HepG2 (cell line): ENCODE measurements at regions not wholly inside any gene's neighbourhood (a gene's known extent, or its start where the extent isn't known, plus 50 kb on each side); places are given as distances from the start of the nearest gene placed in this dataset.

ENCODE experiments used
- AGO2 ChIP-seq: fragments of 200-400 bp; formaldehyde crosslinking; optimal IDR thresholded peaks from 2 replicates; pipeline ENCODE3; 2017; ENCODE audit warnings: mild to moderate bottlenecking, low read depth, low read length, moderate library complexity
- AKNA ChIP-seq: sonication (generic); formaldehyde crosslinking; IDR thresholded peaks from 2 replicates; pipeline ENCODE4 v1.4.0; 2020; ENCODE audit warnings: missing genetic modification reagents, borderline replicate concordance
- ARID2 ChIP-seq: sonication (generic); formaldehyde crosslinking; IDR thresholded peaks from 2 replicates; pipeline ENCODE4 v1.8.1; 2022; ENCODE audit warnings: mild to moderate bottlenecking, missing genetic modification reagents, borderline replicate concordance
- CEBPG ChIP-seq: IDR thresholded peaks from 2 replicates; pipeline ENCODE4 v1.6.1; 2016
- CSRNP2 ChIP-seq: sonication (generic); formaldehyde crosslinking; conservative IDR thresholded peaks from 2 replicates; pipeline ENCODE4 v1.8.0; 2022; ENCODE audit warnings: low read depth, missing genetic modification reagents
- DBP ChIP-seq: sonication (generic); formaldehyde crosslinking; IDR thresholded peaks from 2 replicates; pipeline ENCODE4 v1.4.0; 2020; ENCODE audit warnings: missing genetic modification reagents; ENCODE audit errors: not compliant biosample characterization
- GPN1 ChIP-seq: sonication (generic); formaldehyde crosslinking; IDR thresholded peaks from 2 replicates; pipeline ENCODE4 v1.5.1; 2020; ENCODE audit warnings: missing genetic modification reagents, borderline replicate concordance
- HNRNPLL ChIP-seq: fragments of 200-400 bp; formaldehyde crosslinking; IDR thresholded peaks from 2 replicates; pipeline ENCODE4 v1.6.1; 2017; ENCODE audit warnings: mild to moderate bottlenecking, low read depth, low read length; ENCODE audit not compliant: poor library complexity, severe bottlenecking
- KMT2A ChIP-seq: sonication (generic); formaldehyde crosslinking; IDR thresholded peaks from 2 replicates; pipeline ENCODE4 v1.4.0; 2020; ENCODE audit warnings: missing genetic modification reagents
- MAFG ChIP-seq: sonication (generic); formaldehyde crosslinking; IDR thresholded peaks from 2 replicates; pipeline ENCODE4 v1.5.1; 2020; ENCODE audit warnings: mild to moderate bottlenecking, missing genetic modification reagents
- NRL ChIP-seq: sonication (generic); formaldehyde crosslinking; IDR thresholded peaks from 2 replicates; pipeline ENCODE4 v1.5.0; 2020; ENCODE audit warnings: missing genetic modification reagents, mild to moderate bottlenecking, moderate library complexity, borderline replicate concordance
- RBAK ChIP-seq: sonication (generic); formaldehyde crosslinking; IDR thresholded peaks from 2 replicates; pipeline ENCODE4 v1.5.1; 2020; ENCODE audit warnings: mild to moderate bottlenecking, missing genetic modification reagents
- SIN3A ChIP-seq: IDR thresholded peaks from 2 replicates; pipeline ENCODE4 v1.6.1; 2011; ENCODE audit warnings: low read depth, mild to moderate bottlenecking, control low read depth, low read length, borderline replicate concordance
- TBX2 ChIP-seq: sonication (generic); formaldehyde crosslinking; IDR thresholded peaks from 2 replicates; pipeline ENCODE4 v1.5.0; 2020; ENCODE audit warnings: missing genetic modification reagents, mild to moderate bottlenecking, borderline replicate concordance
- TEAD3 ChIP-seq: optimal IDR thresholded peaks from 2 replicates; pipeline ENCODE3; 2016; ENCODE audit warnings: borderline replicate concordance
- U2AF1 ChIP-seq: fragments of 200-400 bp; formaldehyde crosslinking; optimal IDR thresholded peaks from 2 replicates; pipeline ENCODE3; 2017; ENCODE audit warnings: mild to moderate bottlenecking, low read depth, low read length
- ZBTB44 ChIP-seq: sonication (generic); formaldehyde crosslinking; IDR thresholded peaks from 2 replicates; pipeline ENCODE4 v1.4.0; 2020; ENCODE audit warnings: missing genetic modification reagents
- ZNF143 ChIP-seq: sonication (generic); formaldehyde crosslinking; IDR thresholded peaks from 2 replicates; pipeline ENCODE4 v1.4.0; 2020; ENCODE audit warnings: missing genetic modification reagents
- ZNF256 ChIP-seq: sonication (generic); formaldehyde crosslinking; conservative IDR thresholded peaks from 2 replicates; pipeline ENCODE4 v1.4.0; 2020; ENCODE audit warnings: missing genetic modification reagents
- ZNF337 ChIP-seq: sonication (generic); formaldehyde crosslinking; IDR thresholded peaks from 2 replicates; pipeline ENCODE4 v1.5.1; 2020; ENCODE audit warnings: missing genetic modification reagents, low read depth, mild to moderate bottlenecking, borderline replicate concordance
- ZNF775 ChIP-seq: sonication (generic); formaldehyde crosslinking; IDR thresholded peaks from 2 replicates; pipeline ENCODE4 v1.4.0; 2020; ENCODE audit warnings: missing genetic modification reagents, mild to moderate bottlenecking, moderate library complexity, borderline replicate concordance

GRCh38 chr6:137357263-137357947 is 136.8 kb downstream of the OLIG3 start (continued):
- no peak; the same call in 1 of the 2 replicates for TF ChIP-seq CSRNP2 (CRISPR knock-in tag)
- peak; percentile 98 for TF ChIP-seq TBX2 (CRISPR knock-in tag)
- no peak for TF ChIP-seq GPN1
- TF ChIP-seq ARID2 (CRISPR knock-in tag), result peak; percentile 97; the same call in 1 of the 2 replicates
- no peak for TF ChIP-seq HNRNPLL
- no peak; the same call in 1 of the 2 replicates for TF ChIP-seq SIN3A
- TF ChIP-seq DBP (CRISPR knock-in tag), result no peak
- TF ChIP-seq ZBTB44 (CRISPR knock-in tag), result 0 out of 2 replicates have a peak, but pooled peaks have one; percentile 26
- TF ChIP-seq RBAK (CRISPR knock-in tag), result 0 out of 2 replicates have a peak, but pooled peaks have one; percentile 62
- TF ChIP-seq ZNF337, result no peak
- no peak for TF ChIP-seq NRL (CRISPR knock-in tag)
- peak; percentile 77 for TF ChIP-seq KMT2A (CRISPR knock-in tag)
- TF ChIP-seq U2AF1, result no peak
- peak; percentile 86 for TF ChIP-seq CEBPG (CRISPR knock-in tag)
- no peak; the same call in 1 of the 2 replicates for TF ChIP-seq ZNF775 (CRISPR knock-in tag)
- no peak for TF ChIP-seq ZNF143 (CRISPR knock-in tag)
- no peak for TF ChIP-seq AKNA (CRISPR knock-in tag)
- TF ChIP-seq AGO2, result peak; percentile 62
- peak; percentile 95 for TF ChIP-seq TEAD3
- peak; percentile 36; the same call in 1 of the 2 replicates for TF ChIP-seq ZNF256 (CRISPR knock-in tag)
- no peak for TF ChIP-seq MAFG (CRISPR knock-in tag)
